K562 (cell line): ENCODE measurements at regions not wholly inside any gene's neighbourhood (a gene's known extent, or its start where the extent isn't known, plus 50 kb on each side); places are given as distances from the start of the nearest gene placed in this dataset.

Source experiments
- ATAC-seq: fragments of 200-7000 bp; cut with Tn5 transposase; 3 replicates; pipeline ENCODE4 v1.9.1; 2020; ENCODE audit warnings: moderate library complexity
- BruUV-seq: library from RNA; stranded (reverse); fragments of 400-500 nt; replicated peaks from 2 replicates; lab custom pipeline; 2021; lab: Mats Ljungman, UMichigan
- CTCF ChIA-PET: fragments of 300-600 bp; formaldehyde crosslinking; extraction: SDS; loops from one replicate; lab custom pipeline; 2021; ENCODE audit warnings: low intra/inter-chr PET ratio; lab: Yijun Ruan, JAX
- POLR2A ChIA-PET: fragments of 300-600, 350-650 bp; sonication (Branson Sonifier 250); formaldehyde crosslinking; extraction: SDS; loops from one replicate; lab custom pipeline; 2021; ENCODE audit warnings: antibody characterized with exemption, inconsistent platforms; lab: Yijun Ruan, JAX
- DNase-seq, 4 experiments: peaks; one replicate each; pipeline versions ENCODE4 v3.0.0 to v3.0.0-alpha.2; 2011 to 2018; ENCODE audit warnings: low spot score in 3 of 4, mixed read lengths in 3 of 4; ENCODE audit errors: extremely low read depth in 1 of 4
- FAIRE-seq: peaks from 2 replicates; lab custom pipeline; 2011; peaks lifted over from hg19 to GRCh38; lab: Jason Lieb, UNC
- H2AFZ ChIP-seq: 2 replicates; pipeline ENCODE4 v1.6.0; 2011; ENCODE audit warnings: low read depth, low read length, control low read depth, inconsistent platforms
- H3K27ac ChIP-seq: fragments of 200-600 bp; 3 replicates; pipeline ENCODE4 v1.8.0; 2011; ENCODE audit warnings: low read depth, mild to moderate bottlenecking, control low read depth, inconsistent platforms, low read length, moderate library complexity, mixed read lengths; ENCODE audit errors: extremely low read depth
- H3K27me3 ChIP-seq, 2 experiments: fragments of 300-600 bp in 1 of 2; 2 replicates in 1 of 2; 3 replicates in 1 of 2; pipeline versions ENCODE4 v1.6.0 to v1.8.0; 2011; ENCODE audit warnings: inconsistent platforms in 2 of 2, low read length in 2 of 2, mild to moderate bottlenecking in 1 of 2, mixed read lengths in 1 of 2, moderate library complexity in 1 of 2; ENCODE audit not compliant: control insufficient read depth in 2 of 2, insufficient read depth in 2 of 2
- H3K36me3 ChIP-seq: fragments of 300-600 bp; 3 replicates; pipeline ENCODE4 v1.8.0; 2011; ENCODE audit warnings: mild to moderate bottlenecking, low read length, inconsistent platforms; ENCODE audit not compliant: control insufficient read depth, insufficient read depth
- H3K4me1 ChIP-seq, 2 experiments: fragments of 200-600 bp in 1 of 2; replicated peaks in 1 of 2; 2 replicates in 1 of 2; 3 replicates in 1 of 2; pipeline versions ENCODE4 v1.5.1 to v1.8.0; 2011; ENCODE audit warnings: inconsistent platforms in 2 of 2, low read length in 2 of 2, mild to moderate bottlenecking in 1 of 2, mixed read lengths in 1 of 2, moderate library complexity in 1 of 2; ENCODE audit not compliant: control insufficient read depth in 2 of 2, insufficient read depth in 2 of 2
- H3K4me2 ChIP-seq: 2 replicates; pipeline ENCODE4 v1.6.1; 2011; ENCODE audit warnings: low read length, control low read depth, inconsistent platforms, mixed read lengths; ENCODE audit not compliant: insufficient read depth
- H3K4me3 ChIP-seq: fragments of 200-600 bp; sonication (generic), shearing (Covaris generic); 2 replicates; pipeline ENCODE4 v1.5.1; 2016; ENCODE audit warnings: control low read depth, inconsistent platforms
- H3K79me2 ChIP-seq: fragments of 200-600 bp; 3 replicates; pipeline ENCODE4 v1.8.0; 2011; ENCODE audit warnings: low read length, inconsistent platforms; ENCODE audit not compliant: control insufficient read depth, insufficient read depth
- H3K9ac ChIP-seq, 2 experiments: 2 replicates each; pipeline versions ENCODE4 v1.6.0 to v1.6.1; 2011; ENCODE audit warnings: low read depth in 2 of 2, low read length in 2 of 2, control low read depth in 1 of 2, inconsistent platforms in 1 of 2, mild to moderate bottlenecking in 1 of 2, mixed read lengths in 1 of 2; ENCODE audit not compliant: insufficient read depth in 1 of 2
- H3K9me1 ChIP-seq: one replicate; pipeline ENCODE4 v1.6.0; 2011; ENCODE audit warnings: inconsistent platforms, mild to moderate bottlenecking, low read length, moderate library complexity; ENCODE audit not compliant: control insufficient read depth, insufficient read depth
- H3K9me3 ChIP-seq: replicated peaks from 2 replicates; pipeline ENCODE4 v1.5.1; 2011; ENCODE audit warnings: low read depth, low read length, inconsistent platforms; ENCODE audit not compliant: control insufficient read depth, insufficient read depth
- H4K20me1 ChIP-seq: replicated peaks from 2 replicates; pipeline ENCODE4 v1.6.1; 2011; ENCODE audit warnings: low read length, inconsistent platforms, mixed read lengths; ENCODE audit not compliant: control insufficient read depth, insufficient read depth
- CHCHD3 ChIP-seq: fragments of 250-450 bp; sonication (Bioruptor Pico); IDR thresholded peaks from 2 replicates; pipeline ENCODE4 v2.1.2; 2022; ENCODE audit warnings: mild to moderate bottlenecking
- CREB5 ChIP-seq: fragments of 250-450 bp; sonication (Bioruptor Pico); IDR thresholded peaks from 2 replicates; pipeline ENCODE4 v1.5.0; 2020; ENCODE audit warnings: mild to moderate bottlenecking
- EP400 ChIP-seq: fragments of 450-650 bp; IDR thresholded peaks from 2 replicates; pipeline ENCODE4 v1.6.1; 2017; ENCODE audit warnings: antibody characterized with exemption, mild to moderate bottlenecking, moderate library complexity
- ETV5 ChIP-seq: sonication (generic); formaldehyde crosslinking; IDR thresholded peaks from 2 replicates; pipeline ENCODE4 v1.4.0; 2020; ENCODE audit warnings: low read depth, mild to moderate bottlenecking, missing genetic modification reagents
- FOXJ3 ChIP-seq: sonication (generic); formaldehyde crosslinking; IDR thresholded peaks from 2 replicates; pipeline ENCODE4 v1.4.0; 2020; ENCODE audit warnings: mild to moderate bottlenecking, missing genetic modification reagents
- FOXP4 ChIP-seq: sonication (generic); formaldehyde crosslinking; IDR thresholded peaks from 2 replicates; pipeline ENCODE4 v1.8.0; 2022; ENCODE audit warnings: mild to moderate bottlenecking, missing genetic modification reagents, borderline replicate concordance
- KDM2B ChIP-seq: fragments of 250-450 bp; sonication (Bioruptor Pico); IDR thresholded peaks from 2 replicates; pipeline ENCODE4 v1.8.0; 2021; ENCODE audit warnings: mild to moderate bottlenecking, moderate library complexity
- PRMT5 ChIP-seq: sonication (generic); formaldehyde crosslinking; IDR thresholded peaks from 2 replicates; pipeline ENCODE4 v1.5.0; 2020; ENCODE audit warnings: missing genetic modification reagents
- RBM25 ChIP-seq: fragments of 200-400 bp; formaldehyde crosslinking; IDR thresholded peaks from 2 replicates; pipeline ENCODE4 v1.6.1; 2018; ENCODE audit warnings: low read length, low read depth, moderate library complexity; ENCODE audit not compliant: severe bottlenecking
- SAFB ChIP-seq: fragments of 200-400 bp; formaldehyde crosslinking; IDR thresholded peaks from 2 replicates; pipeline ENCODE4 v1.6.1; 2017; ENCODE audit warnings: low read depth, low read length, borderline replicate concordance
- SFPQ ChIP-seq: fragments of 200-400 bp; formaldehyde crosslinking; IDR thresholded peaks from 2 replicates; pipeline ENCODE4 v1.6.1; 2017; ENCODE audit warnings: mild to moderate bottlenecking, low read depth, low read length, moderate library complexity
- TFAM ChIP-seq: fragments of 250-450 bp; sonication (Bioruptor Pico); conservative IDR thresholded peaks from 2 replicates; pipeline ENCODE4 v1.5.0; 2021; ENCODE audit warnings: mild to moderate bottlenecking, moderate library complexity
- ZKSCAN8 ChIP-seq: fragments of 200-800 bp; sonication (Bioruptor generic); IDR thresholded peaks from 2 replicates; pipeline ENCODE4 v1.6.1; 2016; ENCODE audit warnings: missing genetic modification characterization, missing compliant biosample characterization
- ZNF324 ChIP-seq: fragments of 250-450 bp; sonication (Bioruptor Pico); IDR thresholded peaks from 2 replicates; pipeline ENCODE4 v1.4.0; 2020; ENCODE audit warnings: mild to moderate bottlenecking
- ZNF655 ChIP-seq: fragments of 250-450 bp; sonication (Bioruptor Pico); IDR thresholded peaks from 2 replicates; pipeline ENCODE4 v1.5.0; 2021
- ZNF707 ChIP-seq: fragments of 250-450 bp; sonication (Bioruptor Pico); conservative IDR thresholded peaks from 2 replicates; pipeline ENCODE4 v1.8.0; 2022; ENCODE audit warnings: inconsistent platforms, mild to moderate bottlenecking, moderate library complexity
- ZSCAN29 ChIP-seq: fragments of 450-650 bp; IDR thresholded peaks from 2 replicates; pipeline ENCODE4 v1.6.1; 2017
- WGBS: fragments of 100-300 bp; shearing (Covaris generic); methylation state at CpG from one replicate; pipeline ENCODE4 v1.1.6; 2016; ENCODE audit warnings: low coverage, mixed read lengths; ENCODE audit not compliant: insufficient coverage; ENCODE audit errors: missing lambda C conversion rate; 5-methylcytosine and 5-hydroxymethylcytosine counted together
- in situ Hi-C: fragments of 300-500 bp; cut with MboI; formaldehyde crosslinking; loops from 4 replicates; pipeline ENCODE4 v1.15.0; 2018; ENCODE audit warnings: inconsistent platforms, mixed read lengths
- intact Hi-C: fragments of 100-400 bp; cut with micrococcal nuclease; formaldehyde crosslinking; loops from 2 replicates; pipeline ENCODE4 v1.14.2; 2022

- ATAC-seq (no peak), DNase-seq (no peak), FAIRE-seq (no peak)
- H3K9me1 ChIP-seq: no peaks in the 10 kb centered on the region
- no peaks in the 10 kb centered on the region for H3K4me1 ChIP-seq
- no peaks in the 10 kb centered on the region for H3K27me3 ChIP-seq
- no peaks in the 10 kb centered on the region for H3K79me2 ChIP-seq
- intact Hi-C loops (no loop called here), in situ Hi-C loops (no loop called here)
- H3K4me2 ChIP-seq: no peak overlapping the region
- no peak overlapping the region for H3K4me3 ChIP-seq
- WGBS: 26% methylated on average over 7 of the region's 7 CpGs
- CTCF ChIA-PET: no interaction called here
- no peaks in the 10 kb centered on the region for H3K36me3 ChIP-seq
- no TSS peak for BruUV-seq
- no peaks in the 10 kb centered on the region for H4K20me1 ChIP-seq
- H2AFZ ChIP-seq: no peak overlapping the region
- POLR2A ChIA-PET: no interaction called here
- no peak overlapping the region for H3K27ac ChIP-seq
- H3K9me3 ChIP-seq: 0 out of 2 replicates have a peak, but pooled peaks cover 1% of the 10 kb centered on the region
- no peak for TF ChIP-seq EP400
- no peak for TF ChIP-seq PRMT5
- TF ChIP-seq TFAM (CRISPR knock-in tag): no peak
- TF ChIP-seq SFPQ: no peak
- no peak for TF ChIP-seq KDM2B
- TF ChIP-seq RBM25: no peak
- no peak for TF ChIP-seq ZNF707 (CRISPR knock-in tag)
- no peak for TF ChIP-seq CREB5 (CRISPR knock-in tag)
- TF ChIP-seq ZNF324 (CRISPR knock-in tag): no peak
- no peak for TF ChIP-seq ETV5
- no peak for TF ChIP-seq ZNF655 (CRISPR knock-in tag)
- TF ChIP-seq ZKSCAN8 (CRISPR knock-in tag): no peak
- TF ChIP-seq CHCHD3 (CRISPR knock-in tag): no peak
- TF ChIP-seq ZSCAN29: no peak
- no peak for TF ChIP-seq SAFB
- TF ChIP-seq FOXJ3 (CRISPR knock-in tag): no peak
- no peak for TF ChIP-seq FOXP4 (CRISPR knock-in tag)
- H3K9ac ChIP-seq: no peak overlapping the region
Observed at GRCh38 chr5:13234-13633, 78.7 kb upstream of the PLEKHG4B start.
